ENCODE measurements at regions not wholly inside any gene's neighbourhood (a gene's known extent, or its start where the extent isn't known, plus 50 kb on each side); places are given as distances from the start of the nearest gene placed in this dataset.

- H3K27me3 Mint-ChIP-seq (ENCODE audit: insufficient read depth): peaks cover 2% of the 10 kb centered on the region
These were observed 161.6 kb upstream of the FAT1 start for GRCh38 chr4:186885289-186885688.

GRCh38 chr4:186886759-186887158 lies 163.1 kb upstream of the FAT1 start:
- Mint-ChIP-seq H3K4me1 (ENCODE audit: low read depth) (peaks cover 26% of the 10 kb centered on the region), H3K36me3 (ENCODE audit: low read depth) (peaks cover 6% of the 10 kb centered on the region; the same call in 1 of the 2 replicates), H3K9me3 (peaks cover 12% of the 10 kb centered on the region), H3K4me3 (no peak overlapping the region), H3K27me3 (ENCODE audit: insufficient read depth) (peaks cover 2% of the 10 kb centered on the region), H3K27ac (no peak overlapping the region)
- DNase-seq: no peak
- no peak for TF ChIP-seq CTCF (IDR thresholded peaks at IDR 0.05)

More at GRCh38 chr4:186885289-186885688, 161.6 kb upstream of the FAT1 start:
- peaks cover 40% of the 10 kb centered on the region for H3K4me1 Mint-ChIP-seq (ENCODE audit: low read depth)
- no peak for TF ChIP-seq CTCF (IDR thresholded peaks at IDR 0.05)
- H3K36me3 Mint-ChIP-seq (ENCODE audit: low read depth): no peaks in the 10 kb centered on the region
- no peak overlapping the region for H3K4me3 Mint-ChIP-seq
- no peak for DNase-seq
- peaks cover 4% of the 10 kb centered on the region for H3K9me3 Mint-ChIP-seq
- H3K27ac Mint-ChIP-seq: no peak overlapping the region

DNA sequence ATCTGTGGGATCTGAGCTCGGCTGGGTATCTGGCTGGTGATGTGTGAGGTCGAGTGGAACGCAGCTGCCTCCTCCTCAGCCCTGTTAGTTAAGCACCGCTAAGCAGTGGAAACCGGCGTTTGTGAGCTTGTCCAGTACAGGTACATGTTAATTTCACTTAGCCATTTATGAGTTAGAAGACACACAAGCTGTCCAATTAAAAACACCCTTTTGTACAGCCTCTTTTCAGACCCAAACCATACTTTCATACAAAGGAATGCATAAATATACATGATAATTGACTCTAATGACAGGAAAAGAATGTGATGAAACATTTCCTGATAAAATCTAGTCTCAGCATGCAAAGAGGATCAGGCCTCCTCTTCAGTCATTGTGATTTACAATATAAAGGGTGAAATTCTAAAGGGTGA lies 163.6 kb upstream of the FAT1 start:
- H3K27ac Mint-ChIP-seq: no peak overlapping the region
- no peak for TF ChIP-seq CTCF (IDR thresholded peaks at IDR 0.05)
- peaks cover 2% of the 10 kb centered on the region for H3K27me3 Mint-ChIP-seq (ENCODE audit: insufficient read depth)
- H3K4me3 Mint-ChIP-seq: no peak overlapping the region
- peaks cover 12% of the 10 kb centered on the region for H3K9me3 Mint-ChIP-seq
- peak; percentile 19 for DNase-seq
- H3K36me3 Mint-ChIP-seq (ENCODE audit: low read depth): peaks cover 6% of the 10 kb centered on the region; the same call in 1 of the 2 replicates
- H3K4me1 Mint-ChIP-seq (ENCODE audit: low read depth): peaks cover 20% of the 10 kb centered on the region

- no peak for DNase-seq
- Mint-ChIP-seq H3K4me1 (ENCODE audit: low read depth) (peaks cover 16% of the 10 kb centered on the region), H3K9me3 (peaks cover 12% of the 10 kb centered on the region), H3K4me3 (no peak overlapping the region), H3K27me3 (ENCODE audit: insufficient read depth) (peaks cover 2% of the 10 kb centered on the region), H3K36me3 (ENCODE audit: low read depth) (peaks cover 6% of the 10 kb centered on the region; the same call in 1 of the 2 replicates), H3K27ac (no peak overlapping the region)
- no peak for TF ChIP-seq CTCF (IDR thresholded peaks at IDR 0.05)
These were observed 164.1 kb upstream of the FAT1 start for GRCh38 chr4:186887752-186888151.

DNA sequence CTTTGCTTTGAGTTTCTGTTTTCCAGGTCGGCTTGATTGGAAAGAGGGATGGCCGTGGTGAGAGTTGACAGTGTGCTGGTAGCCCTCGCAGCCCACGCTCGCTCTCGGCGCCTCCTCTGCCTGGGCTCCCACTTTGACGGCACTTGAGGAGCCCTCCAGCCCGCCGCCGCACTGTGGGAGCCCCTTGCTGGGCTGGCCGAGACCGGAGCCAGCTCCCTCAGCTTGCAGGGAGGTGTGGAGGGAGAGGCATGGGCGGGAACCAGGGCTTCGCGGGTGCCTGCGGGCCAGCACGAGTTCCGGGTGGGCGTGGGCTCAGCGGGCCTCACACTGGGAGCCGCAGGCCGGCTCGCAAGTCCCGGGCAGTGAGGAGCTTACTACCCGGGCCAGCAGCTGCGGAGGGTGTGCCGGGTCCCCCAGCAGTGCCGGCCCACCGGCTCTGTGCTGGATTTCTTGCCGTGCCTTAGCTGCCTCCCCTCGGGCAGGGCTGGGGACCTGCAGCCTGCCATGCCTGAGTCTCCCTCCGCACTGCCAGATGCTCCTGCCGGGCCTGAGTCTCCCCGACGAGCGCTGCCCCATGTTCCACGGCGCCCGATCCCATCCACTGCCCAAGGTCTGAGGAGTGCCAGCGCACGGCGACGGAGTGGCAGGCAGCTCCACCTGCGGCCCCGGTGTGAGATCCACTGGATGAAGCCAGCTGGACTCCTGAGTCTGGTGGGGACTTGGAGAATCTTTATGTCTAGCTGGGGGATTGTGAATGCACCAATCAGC lies 166.4 kb upstream of the FAT1 start:
- no peak overlapping the region for H3K4me3 Mint-ChIP-seq
- peaks cover 15% of the 10 kb centered on the region for H3K4me1 Mint-ChIP-seq (ENCODE audit: low read depth)
- TF ChIP-seq CTCF (IDR thresholded peaks at IDR 0.05): no peak
- no peak overlapping the region for H3K27ac Mint-ChIP-seq
- H3K27me3 Mint-ChIP-seq (ENCODE audit: insufficient read depth): peaks cover 7% of the 10 kb centered on the region
- peaks cover 6% of the 10 kb centered on the region; the same call in 1 of the 2 replicates for H3K36me3 Mint-ChIP-seq (ENCODE audit: low read depth)
- no peak for DNase-seq
- H3K9me3 Mint-ChIP-seq: peaks cover 12% of the 10 kb centered on the region

Data from HFFc6 (cell line).